Transverse colon (tissue), 4 donors: ENCODE measurements at regions not wholly inside any gene's neighbourhood (a gene's known extent, or its start where the extent isn't known, plus 50 kb on each side); places are given as distances from the start of the nearest gene placed in this dataset.

Experiments used
- DNase-seq: peaks from one replicate; pipeline ENCODE4 v3.0.0-alpha.2; 2019
- H3K27ac ChIP-seq, 4 donors: fragments of 200-600 bp; sonication (generic); 2 replicates each; pipeline ENCODE4 v1.5.1; 2016 to 2018; ENCODE audit warnings: inconsistent platforms in 4 of 4
- H3K27me3 ChIP-seq: fragments of 200-600 bp; sonication (generic); 2 replicates; pipeline ENCODE4 v1.5.1; 2017; ENCODE audit warnings: inconsistent platforms
- H3K36me3 ChIP-seq, 4 donors: fragments of 200-600 bp; sonication (generic); 2 replicates each; pipeline ENCODE4 v1.5.1; 2017 to 2019; ENCODE audit warnings: inconsistent platforms in 4 of 4
- H3K4me1 ChIP-seq, 4 donors: fragments of 200-600 bp; sonication (generic); 2 replicates each; pipeline ENCODE4 v1.5.1; 2017 to 2020; ENCODE audit warnings: inconsistent platforms in 4 of 4
- H3K4me3 ChIP-seq, 4 donors: fragments of 200-600 bp; sonication (generic); 1 replicate in 1 of 4; 2 replicates in 3 of 4; pipeline versions ENCODE4 v1.5.1 to v1.6.1; 2017 to 2019; ENCODE audit warnings: inconsistent platforms in 4 of 4
- H3K9me3 ChIP-seq, 2 donors: fragments of 200-600 bp; sonication (generic); 2 replicates each; pipeline ENCODE4 v1.5.1; 2017 to 2019; ENCODE audit warnings: inconsistent platforms in 2 of 2
- EP300 ChIP-seq: sonication (generic); formaldehyde crosslinking; IDR thresholded peaks from one replicate; pipeline ENCODE4 v1.6.1; 2017; ENCODE audit warnings: antibody characterized with exemption, low read depth
- POLR2A ChIP-seq: fragments of 450-650 bp; IDR thresholded peaks from one replicate; pipeline ENCODE4 v1.6.1; 2016; ENCODE audit warnings: antibody characterized with exemption, mild to moderate bottlenecking, moderate library complexity
- POLR2AphosphoS5 ChIP-seq, 3 donors: sonication (generic); formaldehyde crosslinking; IDR thresholded peaks; one replicate each; pipeline ENCODE4 v1.6.1; 2016; ENCODE audit warnings: antibody characterized with exemption in 3 of 3
- WGBS, 2 donors: methylation state at CpG; one replicate each; pipeline ENCODE4 v1.1.5; 2018; ENCODE audit warnings: low coverage in 1 of 2; 5-methylcytosine and 5-hydroxymethylcytosine counted together
- in situ Hi-C, 4 donors: fragments of 200-750 bp; cut with MboI; loops; one replicate each; pipeline versions ENCODE4 v1.15.0 to v1.15.1; 2017; ENCODE audit warnings: low sequenced_read_pairs in 3 of 4, low pct_ligation_motif_present in 1 of 4, low pct_unique_long_range_greater_than_20kb in 1 of 4
- intact Hi-C: fragments of 100-400 bp; cut with DNase I; formaldehyde crosslinking; loops from one replicate; pipeline ENCODE4 v1.15.1; 2023; ENCODE audit warnings: low total_unique reads
- TF ChIP-seq, protein P1 (sequence below), 5 experiments: fragments of 200-600 bp in 3 of 5; fragments of 450-650 bp in 2 of 5; sonication (generic) in 3 of 5; IDR thresholded peaks; 1 replicate in 2 of 5; 2 replicates in 3 of 5; pipeline ENCODE4 v1.5.1; 2016 to 2017; ENCODE audit warnings: antibody characterized with exemption in 5 of 5, inconsistent platforms in 3 of 5, mild to moderate bottlenecking in 2 of 5, moderate library complexity in 1 of 5

- intact Hi-C loops = no loop called here
- Histone ChIP-seq H3K4me3 (no peak overlapping the region), H3K36me3 (no peaks in the 10 kb centered on the region), H3K9me3 (no peaks in the 10 kb centered on the region), H3K27me3 (no peaks in the 10 kb centered on the region), H3K27ac (no peak overlapping the region), H3K4me1 (no peaks in the 10 kb centered on the region)
- in situ Hi-C loops = no loop called here
- TF ChIP-seq POLR2AphosphoS5 (IDR thresholded peaks at IDR 0.05) (no peak), EP300 (no peak), POLR2A (no peak)
- TF ChIP-seq, protein P1, sequence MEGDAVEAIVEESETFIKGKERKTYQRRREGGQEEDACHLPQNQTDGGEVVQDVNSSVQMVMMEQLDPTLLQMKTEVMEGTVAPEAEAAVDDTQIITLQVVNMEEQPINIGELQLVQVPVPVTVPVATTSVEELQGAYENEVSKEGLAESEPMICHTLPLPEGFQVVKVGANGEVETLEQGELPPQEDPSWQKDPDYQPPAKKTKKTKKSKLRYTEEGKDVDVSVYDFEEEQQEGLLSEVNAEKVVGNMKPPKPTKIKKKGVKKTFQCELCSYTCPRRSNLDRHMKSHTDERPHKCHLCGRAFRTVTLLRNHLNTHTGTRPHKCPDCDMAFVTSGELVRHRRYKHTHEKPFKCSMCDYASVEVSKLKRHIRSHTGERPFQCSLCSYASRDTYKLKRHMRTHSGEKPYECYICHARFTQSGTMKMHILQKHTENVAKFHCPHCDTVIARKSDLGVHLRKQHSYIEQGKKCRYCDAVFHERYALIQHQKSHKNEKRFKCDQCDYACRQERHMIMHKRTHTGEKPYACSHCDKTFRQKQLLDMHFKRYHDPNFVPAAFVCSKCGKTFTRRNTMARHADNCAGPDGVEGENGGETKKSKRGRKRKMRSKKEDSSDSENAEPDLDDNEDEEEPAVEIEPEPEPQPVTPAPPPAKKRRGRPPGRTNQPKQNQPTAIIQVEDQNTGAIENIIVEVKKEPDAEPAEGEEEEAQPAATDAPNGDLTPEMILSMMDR (IDR thresholded peaks at IDR 0.05) = no peak
- 46 to 50% methylated on average over 1 to 2 of the region's 2 CpGs for whole genome bisulfite sequencing, 2 donors
- no peak for DNase-seq
Measured at GRCh38 chr5:158640593-158640980, 459.1 kb downstream of the EBF1 start.

DNA sequence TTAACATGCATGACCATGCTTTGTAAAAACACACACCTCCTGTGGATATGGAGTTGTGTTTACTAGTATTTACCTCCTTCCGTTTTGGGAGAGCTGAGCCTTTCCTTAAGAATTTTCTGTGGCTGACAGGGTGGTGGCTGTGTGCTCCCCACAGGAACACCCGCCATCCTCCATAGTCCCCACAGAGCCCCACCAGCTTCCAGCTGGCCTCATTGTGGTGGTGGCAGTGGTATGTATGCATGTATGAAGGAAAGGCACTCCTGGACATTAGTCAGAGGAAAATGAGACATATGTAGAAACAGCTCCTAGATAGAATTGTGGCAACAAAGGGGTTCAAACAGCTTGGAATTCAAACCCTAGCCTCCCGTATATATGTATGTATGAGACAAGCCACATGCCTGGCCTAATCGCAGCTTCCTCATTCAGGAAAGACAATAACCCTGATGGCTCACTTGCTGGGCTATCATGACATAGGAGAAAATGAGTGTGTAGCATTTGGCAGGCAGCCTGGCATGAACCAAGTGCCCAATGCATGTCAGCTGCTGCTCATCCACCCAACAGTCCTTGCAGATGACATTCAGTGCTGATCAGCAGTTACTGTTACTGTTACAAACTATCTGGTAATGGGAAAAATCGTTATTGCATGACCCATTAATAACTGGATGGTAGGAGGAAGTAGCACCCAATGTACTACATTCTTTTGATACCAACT is 459.7 kb downstream of the EBF1 start:
- in situ Hi-C loops (no loop called here), intact Hi-C loops (no loop called here)
- no peak for DNase-seq
- Histone ChIP-seq H3K27me3 (no peaks in the 10 kb centered on the region), H3K4me3 (no peak overlapping the region), H3K4me1 (no peaks in the 10 kb centered on the region), H3K27ac (no peak overlapping the region), H3K36me3 (no peaks in the 10 kb centered on the region), H3K9me3 (no peaks in the 10 kb centered on the region)
- TF ChIP-seq POLR2A (no peak), POLR2AphosphoS5 (IDR thresholded peaks at IDR 0.05) (no peak), EP300 (no peak)
- TF ChIP-seq, protein P1 (IDR thresholded peaks at IDR 0.05) = no peak
- 73% methylated on average over 5 of the region's 5 CpGs; no CpG with 5 or more reads in 1 of the 2 donors for WGBS, 2 donors

DNA sequence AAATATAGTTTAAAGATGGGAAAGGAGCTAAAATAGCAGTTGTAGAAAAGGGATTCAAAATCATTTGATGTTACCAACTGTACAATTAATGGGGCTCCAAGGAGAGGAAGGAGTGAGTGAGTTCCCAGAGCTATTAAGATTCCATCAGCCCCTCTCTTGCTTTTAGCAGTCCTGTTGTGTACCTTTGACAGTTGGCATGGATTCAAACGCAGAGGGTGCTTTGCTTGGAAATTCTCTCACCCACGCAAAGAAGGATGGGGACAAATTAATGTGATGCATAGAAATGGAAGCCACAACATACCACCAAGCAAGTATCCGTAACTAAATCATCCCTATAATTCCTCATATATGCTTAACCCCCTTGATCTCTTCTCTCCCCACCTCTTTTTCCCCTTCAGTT is 461.3 kb downstream of the EBF1 start:
- 80 to 87% methylated on average over 3 of the region's 3 CpGs for WGBS, 2 donors
- no peaks in the 10 kb centered on the region for H3K9me3 ChIP-seq
- H3K4me3 ChIP-seq = no peak overlapping the region
- H3K27ac ChIP-seq = no peak overlapping the region
- in situ Hi-C loops (no loop called here), intact Hi-C loops (no loop called here)
- no peak for DNase-seq
- no peaks in the 10 kb centered on the region for H3K36me3 ChIP-seq
- TF ChIP-seq POLR2A (no peak), POLR2AphosphoS5 (IDR thresholded peaks at IDR 0.05) (no peak), EP300 (no peak)
- TF ChIP-seq, protein P1 (IDR thresholded peaks at IDR 0.05) = no peak
- H3K4me1 ChIP-seq = no peaks in the 10 kb centered on the region
- no peaks in the 10 kb centered on the region for H3K27me3 ChIP-seq

- H3K4me3 ChIP-seq = no peak overlapping the region
- no peaks in the 10 kb centered on the region for H3K36me3 ChIP-seq
- H3K9me3 ChIP-seq = no peaks in the 10 kb centered on the region
- WGBS, 2 donors = 0 to 20% methylated on average over 1 of the region's 1 CpG
- H3K27me3 ChIP-seq = no peaks in the 10 kb centered on the region
- no peak for TF ChIP-seq POLR2AphosphoS5 (IDR thresholded peaks at IDR 0.05)
- TF ChIP-seq, protein P1 (IDR thresholded peaks at IDR 0.05) = no peak
- no peak overlapping the region for H3K27ac ChIP-seq
- no peaks in the 10 kb centered on the region for H3K4me1 ChIP-seq
- in situ Hi-C loops = no loop called here
- intact Hi-C loops = no loop called here
- no peak for DNase-seq
Measured at GRCh38 chr5:158637039-158637438, 462.7 kb downstream of the EBF1 start.
